DMS153 (cell line): ENCODE measurements at regions not wholly inside any gene's neighbourhood (a gene's known extent, or its start where the extent isn't known, plus 50 kb on each side); places are given as distances from the start of the nearest gene placed in this dataset.
"Not testable (repeated sequence)": the region's sequence is repeated elsewhere in the genome, so short reads cannot be mapped to it uniquely, and the experiment has no call there.

Experiments
- DNase-seq: peaks from one replicate; lab custom pipeline; 2025; lab: John Stamatoyannopoulos, UW

DNA sequence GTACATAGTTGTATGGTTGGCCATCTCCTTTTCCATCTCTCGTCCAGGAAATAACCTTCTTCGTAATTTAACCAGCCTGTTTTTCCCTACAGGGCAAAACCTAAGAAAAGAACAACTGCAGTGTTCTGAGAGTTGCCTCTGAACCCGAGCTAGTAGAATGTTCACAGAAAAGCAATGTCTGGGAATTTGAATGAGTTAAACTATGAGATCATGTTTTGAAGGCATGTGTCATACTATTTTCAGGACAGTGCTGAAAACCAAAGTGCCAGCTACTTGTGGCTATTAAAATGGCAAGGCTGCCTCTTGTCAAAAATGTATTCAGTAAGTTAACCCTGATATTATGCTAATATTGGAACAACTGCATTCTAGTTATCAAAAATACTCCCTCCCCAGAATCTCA lies 482.9 kb upstream of the SPRED2 start:
- no peak for DNase-seq

DNA sequence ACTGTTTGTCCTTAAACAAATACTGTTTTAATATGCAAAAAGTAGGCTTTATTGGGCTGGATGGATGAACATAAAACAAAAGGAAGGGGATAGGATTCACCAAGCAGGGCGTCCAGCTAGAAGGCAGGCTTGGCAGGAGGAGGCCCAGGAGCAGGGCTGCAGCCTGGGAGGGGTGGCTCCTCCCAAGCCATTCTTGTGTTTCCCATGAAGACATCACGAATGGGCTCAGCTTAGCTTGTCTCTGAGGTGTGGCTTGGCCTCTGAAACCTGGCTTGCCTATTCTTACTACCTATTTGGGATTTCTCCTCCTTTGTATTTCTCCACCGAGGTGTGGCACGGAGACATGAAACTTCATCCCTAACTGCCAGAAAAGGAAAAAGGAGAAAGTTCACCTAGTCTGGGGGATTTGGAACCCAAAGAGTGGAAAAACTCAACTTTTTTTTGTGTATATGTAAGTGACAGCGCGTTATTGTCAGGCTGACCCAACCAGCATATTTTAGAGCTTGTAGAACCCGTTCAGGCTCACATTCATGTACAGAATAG lies 481.9 kb upstream of the SPRED2 start:
- no peak for DNase-seq

DNA sequence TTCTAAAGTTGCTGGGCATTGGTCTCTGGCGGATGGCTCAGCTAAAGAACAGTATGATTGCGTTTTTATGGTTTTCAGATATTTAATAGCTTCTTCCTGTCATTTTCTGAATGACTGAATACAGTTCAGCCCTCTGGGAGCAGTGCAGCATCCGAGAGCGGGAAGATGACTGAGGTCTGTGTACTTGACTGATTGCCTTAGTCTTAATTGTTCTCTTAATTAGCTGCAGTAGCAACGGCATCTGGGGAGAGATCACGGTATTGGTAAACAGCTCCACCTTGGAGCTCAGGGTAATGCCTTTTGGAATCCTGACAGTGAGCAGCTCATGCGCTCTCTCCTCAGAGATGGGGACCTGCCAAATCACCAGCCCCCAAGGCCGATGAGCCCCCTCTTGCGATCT lies 481.4 kb upstream of the SPRED2 start:
- DNase-seq = no peak

DNA sequence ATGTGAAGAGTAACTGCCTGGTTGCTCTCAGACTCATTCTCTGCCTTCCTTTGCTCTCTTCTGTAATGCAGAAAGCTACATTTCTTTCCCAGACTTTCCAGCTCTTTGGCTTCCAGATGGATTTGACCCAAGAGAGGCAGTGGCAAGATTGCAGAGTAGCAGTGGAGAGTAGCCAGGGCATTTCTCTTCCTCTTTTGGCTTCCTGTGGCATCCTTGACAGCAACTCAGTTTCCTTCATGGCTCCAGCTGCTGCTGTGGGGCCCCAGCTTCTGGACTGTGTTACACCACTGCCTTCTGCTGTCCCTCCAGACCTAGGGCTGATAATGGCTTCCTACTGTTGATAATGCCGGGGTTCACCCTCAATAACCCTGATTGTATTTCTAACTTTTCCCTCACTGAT lies 469.4 kb upstream of the SPRED2 start:
- DNase-seq = no peak

DNA sequence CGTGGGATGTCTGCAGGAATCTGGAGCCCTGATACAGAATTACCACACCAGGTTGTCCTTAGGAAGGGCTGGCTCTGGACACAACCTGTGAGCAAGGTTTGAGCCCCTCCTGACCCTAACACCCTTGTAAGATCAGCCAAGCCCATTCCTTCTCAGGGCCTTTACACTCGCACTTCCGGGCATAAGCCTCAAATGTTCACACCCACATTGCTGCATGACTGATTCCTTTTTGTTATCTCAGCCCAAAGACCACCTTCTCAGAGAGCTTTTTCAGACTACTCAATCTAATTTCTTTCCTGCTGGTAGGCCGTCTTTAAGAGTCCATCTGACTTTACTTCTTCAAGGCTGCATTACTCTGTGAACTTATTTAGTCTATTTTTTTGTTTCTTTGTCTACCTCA lies 464.0 kb upstream of the SPRED2 start:
- no peak for DNase-seq

DNA sequence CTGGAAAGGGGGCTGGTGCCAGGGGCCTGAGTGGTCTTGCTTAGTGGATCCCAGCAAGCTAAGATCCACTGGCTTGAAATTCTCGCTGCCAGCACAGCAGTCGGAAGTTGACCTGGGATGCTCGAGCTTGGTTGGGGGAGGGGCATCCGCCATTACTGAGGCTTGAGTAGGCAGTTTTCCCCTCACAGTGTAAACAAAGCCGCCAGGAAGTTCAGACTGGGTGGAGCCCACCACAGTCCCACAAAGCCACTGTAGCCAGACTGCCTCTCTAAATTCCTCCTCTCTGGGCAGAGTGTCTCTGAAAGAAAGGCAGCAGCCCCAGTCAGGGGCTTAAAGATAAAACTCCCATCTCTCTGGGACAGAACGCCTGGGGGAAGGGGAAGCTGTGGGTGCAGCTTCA lies 457.7 kb upstream of the SPRED2 start:
- not testable (repeated sequence) for DNase-seq

DNA sequence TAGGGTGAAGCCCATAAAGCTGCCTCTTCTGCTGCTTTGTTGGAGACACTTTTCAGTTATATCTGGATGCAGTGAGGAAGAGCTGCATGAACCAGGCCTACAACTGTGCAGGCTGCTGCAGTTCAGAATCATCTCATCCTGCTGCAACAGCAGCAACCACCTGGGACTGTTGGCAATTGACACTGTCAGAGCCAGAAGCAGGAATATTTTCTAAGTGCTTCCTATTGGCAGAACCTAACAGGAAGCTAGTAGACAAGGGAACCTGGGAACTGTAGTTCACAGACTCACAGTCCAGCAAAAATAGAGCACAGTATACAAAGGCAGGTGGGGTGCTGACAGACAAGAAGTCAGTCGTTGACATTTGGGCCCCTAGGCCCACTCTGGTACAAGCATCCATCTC lies 452.9 kb upstream of the SPRED2 start:
- DNase-seq = peak; percentile 70

DNA sequence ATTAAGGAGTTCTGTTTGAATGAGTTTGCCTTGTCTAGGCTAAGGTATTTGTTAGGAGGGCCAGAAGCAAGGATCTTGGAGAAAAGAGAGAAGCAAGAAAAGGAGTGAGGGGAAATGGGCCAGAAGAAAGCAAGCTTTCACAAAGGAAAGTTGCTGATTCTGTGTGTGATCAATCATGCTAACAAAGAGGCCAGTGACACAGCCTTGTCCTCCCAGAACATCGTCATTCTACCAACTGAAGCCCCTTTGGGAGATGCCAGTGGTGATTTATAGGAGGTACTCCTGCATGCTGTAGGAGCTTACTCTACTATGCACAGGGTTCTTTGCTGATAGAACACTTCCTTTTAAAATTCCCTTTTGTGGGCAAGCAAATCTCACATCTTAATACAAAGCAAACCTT lies 449.2 kb upstream of the SPRED2 start:
- DNase-seq = no peak

DNA sequence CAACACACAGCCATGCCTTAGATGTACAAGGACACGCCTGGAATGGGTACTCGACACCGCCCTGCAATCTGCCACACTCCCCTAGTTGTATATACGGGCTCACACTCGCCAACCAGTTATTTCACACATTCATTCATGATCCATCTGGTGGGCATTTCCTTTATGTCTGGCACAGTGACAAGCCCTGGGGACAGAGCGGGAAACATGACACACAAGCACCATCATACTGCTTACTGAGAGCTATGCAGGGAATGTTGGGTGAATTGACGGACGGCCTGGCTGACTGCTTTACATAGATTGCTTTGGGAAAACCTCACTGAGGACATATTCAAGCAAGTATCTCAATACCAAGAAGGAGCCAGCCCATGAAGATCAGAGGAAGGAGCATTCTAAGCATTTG lies 448.0 kb upstream of the SPRED2 start:
- DNase-seq = no peak

DNA sequence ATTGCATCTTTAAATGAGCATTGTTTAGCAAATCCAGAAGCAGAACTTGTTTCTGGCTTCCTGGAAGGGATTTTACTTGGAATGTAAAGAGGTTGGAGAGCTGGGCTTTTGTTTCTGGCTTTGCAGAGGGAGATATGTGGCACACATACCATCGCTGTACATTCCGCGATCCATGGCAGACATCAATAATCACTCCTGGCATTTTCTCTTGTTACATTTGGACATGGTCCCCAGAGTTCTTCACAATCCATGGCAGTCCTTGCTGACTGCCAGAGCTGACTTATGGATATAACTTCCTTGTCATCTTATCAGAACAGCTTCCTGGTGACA lies 445.6 kb upstream of the SPRED2 start:
- no peak for DNase-seq

DNA sequence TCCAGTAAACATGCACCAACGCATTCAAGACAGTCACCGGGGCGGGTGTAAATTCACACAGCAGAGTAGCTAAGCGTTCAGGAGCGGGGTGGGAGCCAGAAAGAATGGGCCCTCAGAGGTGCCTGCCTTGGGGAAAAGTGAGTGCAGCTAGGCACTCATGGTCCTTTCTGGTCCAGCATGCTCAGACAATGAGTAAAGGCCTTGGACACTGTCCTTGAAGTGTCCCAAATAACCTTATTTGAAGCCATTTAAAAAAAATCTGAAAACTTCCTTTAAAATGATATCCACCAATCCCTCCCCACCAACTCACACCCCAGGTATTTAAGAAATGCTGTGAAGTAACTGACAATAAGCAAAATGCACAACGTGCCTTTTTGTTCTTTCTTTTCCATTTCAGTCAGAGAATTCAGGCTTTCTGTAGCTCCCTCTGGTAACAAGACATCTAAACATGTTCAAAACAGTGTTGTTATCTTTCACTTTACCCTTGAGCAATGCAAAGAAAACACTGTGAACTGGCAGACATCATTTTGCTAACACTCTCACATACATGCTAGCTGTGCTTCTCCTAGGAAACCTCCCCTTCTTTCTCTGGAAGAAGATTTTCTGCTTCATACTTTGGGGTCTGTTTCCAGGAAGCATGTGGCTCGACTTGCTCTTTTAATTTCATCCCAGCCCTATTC lies 445.1 kb upstream of the SPRED2 start:
- DNase-seq = no peak

DNA sequence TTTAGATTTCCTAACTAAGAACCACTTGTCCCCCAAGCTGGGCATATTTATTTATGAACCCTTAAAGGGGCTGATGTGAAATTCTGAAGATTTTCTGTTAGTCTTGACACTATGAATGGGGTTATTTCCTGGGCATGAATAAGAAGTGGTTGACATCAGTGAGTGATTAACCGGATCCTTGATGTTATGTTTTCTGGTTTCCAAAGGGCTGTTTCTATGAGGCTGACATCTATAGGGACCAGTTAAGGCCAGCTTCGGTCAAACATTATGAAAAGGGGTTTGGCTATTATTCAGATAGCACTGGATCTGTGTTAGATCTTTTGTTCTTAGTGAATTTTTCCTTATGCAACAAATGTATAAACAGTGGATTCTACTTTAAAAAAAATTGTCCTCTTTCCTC lies 443.7 kb upstream of the SPRED2 start:
- no peak for DNase-seq

DNA sequence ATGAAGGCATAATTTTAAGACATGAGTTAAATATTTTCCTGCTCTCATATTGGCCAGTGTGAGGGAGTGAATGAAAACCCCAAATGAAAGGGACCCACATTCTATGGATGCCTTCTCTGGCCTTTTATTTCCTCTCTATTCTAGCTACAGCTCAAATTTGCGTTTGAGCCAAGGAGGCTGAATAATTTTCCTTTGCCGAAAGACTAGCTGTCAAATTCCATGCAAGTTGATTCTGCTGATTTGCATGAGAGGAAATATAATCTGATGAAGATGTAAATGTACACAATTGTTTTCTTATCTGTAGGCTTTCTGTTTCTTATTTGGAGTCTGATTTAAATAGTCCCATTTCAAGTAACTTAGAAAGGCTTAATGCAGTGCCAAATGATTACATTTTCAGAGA lies 438.4 kb upstream of the SPRED2 start:
- DNase-seq = no peak

DNA sequence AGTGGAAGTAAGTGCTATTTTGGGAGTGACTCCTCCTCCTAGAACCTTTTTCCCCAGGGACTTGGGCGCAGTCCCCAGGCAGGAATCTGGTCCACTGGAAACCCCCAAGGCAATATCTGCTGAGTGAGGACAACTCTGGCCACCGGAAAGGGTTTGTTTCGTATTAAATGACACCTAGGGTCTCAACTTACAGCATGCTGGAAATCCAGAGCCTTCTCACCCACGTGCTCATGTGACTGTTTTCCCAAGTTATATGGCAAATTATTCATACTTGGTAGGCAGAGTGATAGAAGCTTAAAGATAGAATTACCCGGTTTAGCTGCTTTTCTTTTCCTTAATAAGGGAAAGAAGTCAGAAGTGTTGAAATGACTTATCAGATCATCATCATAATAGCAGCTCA lies 436.9 kb upstream of the SPRED2 start:
- no peak for DNase-seq

DNA sequence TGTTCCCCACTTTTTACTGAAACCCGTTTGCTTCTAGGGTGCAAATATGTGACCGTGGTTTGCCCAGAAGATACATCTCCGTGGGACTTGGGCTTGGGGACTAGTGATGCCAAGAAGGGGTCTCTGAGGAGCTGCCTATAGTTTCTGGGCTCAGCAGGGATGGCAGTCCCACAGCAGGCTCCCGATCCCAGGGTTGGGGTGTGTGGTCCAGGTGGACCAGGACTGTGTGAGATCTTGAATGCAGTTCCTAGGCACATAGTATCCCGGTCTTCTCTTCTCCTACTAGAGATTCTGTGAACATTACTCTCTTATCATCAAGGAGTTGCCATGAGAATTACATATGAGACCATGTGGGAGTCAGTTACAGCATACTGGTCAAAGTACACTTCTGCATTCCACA lies 435.8 kb upstream of the SPRED2 start:
- DNase-seq = no peak

DNA sequence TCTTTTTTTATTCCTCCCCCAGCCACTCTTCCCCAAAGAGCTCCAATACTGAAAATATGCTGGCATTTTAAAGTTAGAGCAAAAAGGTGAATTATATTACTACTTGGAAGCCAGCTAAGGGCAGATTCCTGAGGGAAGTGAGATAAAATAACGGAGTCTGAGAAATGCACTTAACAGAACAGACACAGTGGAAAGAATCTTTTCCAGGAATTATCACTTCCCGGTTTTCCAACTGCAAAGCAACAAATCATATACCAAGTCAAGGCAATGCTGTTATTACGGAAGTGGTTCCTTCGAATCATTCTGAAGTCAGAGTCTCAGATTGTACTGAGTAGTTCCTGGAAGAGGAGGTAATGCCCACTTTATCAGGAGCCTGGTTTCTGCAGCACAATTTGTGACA lies 435.0 kb upstream of the SPRED2 start:
- DNase-seq = no peak

DNA sequence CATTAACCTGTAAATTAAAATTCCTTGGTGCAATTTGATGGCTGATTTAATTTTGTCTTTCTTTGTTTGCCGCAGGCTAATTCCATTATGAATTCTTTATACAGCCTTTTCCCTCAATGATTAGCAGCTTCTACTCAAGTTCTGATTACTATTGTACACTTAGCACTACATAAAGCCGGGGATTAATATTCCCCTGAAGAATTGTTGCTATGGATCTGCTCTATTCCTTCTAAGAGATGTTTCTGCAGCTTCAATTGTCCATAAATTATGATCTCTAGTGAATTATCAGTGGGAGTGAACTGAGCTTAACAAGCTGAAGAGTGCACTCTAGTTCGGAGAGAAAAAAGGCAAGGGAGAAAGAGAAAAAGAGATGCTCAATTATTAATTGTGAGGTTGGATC lies 433.7 kb upstream of the SPRED2 start:
- DNase-seq = no peak

DNA sequence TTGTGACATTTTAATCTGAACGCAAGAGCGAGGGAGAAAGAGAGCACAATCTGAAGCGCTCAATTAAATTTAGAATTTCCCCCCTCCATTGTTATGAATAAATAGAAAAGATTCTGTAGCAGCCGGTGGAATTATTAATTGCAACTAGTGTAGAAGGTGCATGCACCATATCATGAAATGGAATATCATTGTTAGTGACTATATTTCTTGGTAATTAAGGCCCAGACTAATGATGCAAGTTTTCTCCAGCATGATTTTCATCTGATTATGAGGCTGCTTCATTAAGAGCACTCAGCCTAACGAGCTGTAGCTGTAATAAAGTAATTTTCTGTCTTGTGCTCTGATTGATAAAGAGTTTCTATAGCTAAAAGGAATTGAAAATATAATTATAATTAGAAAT lies 432.2 kb upstream of the SPRED2 start:
- DNase-seq = no peak

DNA sequence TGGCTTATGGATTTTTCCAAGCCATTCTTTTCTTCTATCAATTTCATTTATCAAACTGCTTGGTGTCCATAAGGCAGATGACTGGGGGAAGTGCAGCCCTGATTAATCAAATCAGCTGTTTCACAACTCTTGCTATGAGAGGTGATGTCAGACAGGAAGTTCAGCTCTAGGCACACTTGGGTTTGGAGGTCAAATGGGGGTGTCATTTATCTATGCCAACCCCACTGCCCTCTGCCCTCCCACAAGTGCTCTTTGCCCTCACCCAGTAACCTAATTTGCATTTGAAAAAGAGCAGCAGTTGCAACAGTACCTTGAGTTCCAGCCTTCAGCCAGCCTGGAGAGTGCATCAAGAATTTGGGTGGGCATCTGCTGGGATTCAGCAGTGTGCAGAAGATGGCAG lies 431.3 kb upstream of the SPRED2 start:
- no peak for DNase-seq

DNA sequence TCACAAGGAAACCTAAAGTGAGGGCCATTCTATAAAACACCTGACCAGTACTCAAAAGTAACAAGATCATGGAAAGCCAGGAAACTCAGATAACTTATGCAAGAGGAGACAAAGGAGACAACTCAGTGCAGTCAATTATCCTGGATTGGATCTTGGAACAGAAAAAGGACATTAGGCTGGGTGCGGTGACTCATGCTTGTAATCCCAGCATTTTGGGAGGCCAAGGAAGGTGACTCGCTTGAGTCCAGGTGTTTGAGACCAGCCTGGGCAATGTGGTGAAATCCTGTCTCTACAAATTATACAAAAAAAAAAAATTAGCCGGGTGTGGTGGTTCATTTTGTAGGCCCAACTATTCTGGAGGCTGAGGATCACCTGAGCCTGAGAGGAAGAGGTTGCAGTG lies 424.5 kb upstream of the SPRED2 start:
- DNase-seq = no peak

DNA sequence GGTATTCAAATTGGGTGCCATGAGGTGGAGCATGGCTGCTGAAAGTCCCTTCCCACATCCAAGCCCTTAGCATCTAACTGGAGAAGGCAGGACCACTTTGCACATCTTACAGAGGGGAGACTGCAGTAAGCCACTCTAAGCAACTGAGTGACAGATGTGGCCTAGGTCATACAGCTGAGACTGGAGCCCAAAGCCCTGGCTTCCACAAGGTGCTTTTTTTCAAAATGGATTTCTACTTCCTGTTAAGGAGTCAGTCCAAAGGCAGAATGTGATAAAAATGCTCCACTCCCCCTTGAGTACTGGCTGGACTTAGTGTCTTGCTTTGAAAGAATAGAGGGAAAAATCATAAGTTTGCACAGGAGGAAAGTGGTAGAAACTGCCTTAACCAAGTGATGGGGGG lies 424.0 kb upstream of the SPRED2 start:
- no peak for DNase-seq

DNA sequence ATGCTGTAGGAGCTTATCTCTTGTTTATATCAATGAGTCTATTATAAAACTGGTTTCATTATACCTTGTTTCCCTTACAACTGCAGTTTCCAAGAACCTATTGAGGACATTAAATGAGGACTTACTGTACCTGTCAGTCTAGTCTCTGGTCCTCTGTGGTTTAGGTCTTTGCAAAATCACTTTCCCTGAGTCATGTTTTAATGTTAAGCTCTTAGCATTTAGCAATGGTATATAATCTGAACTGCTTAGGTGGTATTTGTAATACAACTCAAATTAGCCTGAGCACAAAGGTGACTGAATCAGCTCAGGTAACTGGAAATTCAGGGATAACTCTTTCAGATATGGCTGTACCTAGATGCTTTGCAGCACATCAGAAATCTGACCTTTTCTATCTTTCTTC lies 418.3 kb upstream of the SPRED2 start:
- no peak for DNase-seq

DNA sequence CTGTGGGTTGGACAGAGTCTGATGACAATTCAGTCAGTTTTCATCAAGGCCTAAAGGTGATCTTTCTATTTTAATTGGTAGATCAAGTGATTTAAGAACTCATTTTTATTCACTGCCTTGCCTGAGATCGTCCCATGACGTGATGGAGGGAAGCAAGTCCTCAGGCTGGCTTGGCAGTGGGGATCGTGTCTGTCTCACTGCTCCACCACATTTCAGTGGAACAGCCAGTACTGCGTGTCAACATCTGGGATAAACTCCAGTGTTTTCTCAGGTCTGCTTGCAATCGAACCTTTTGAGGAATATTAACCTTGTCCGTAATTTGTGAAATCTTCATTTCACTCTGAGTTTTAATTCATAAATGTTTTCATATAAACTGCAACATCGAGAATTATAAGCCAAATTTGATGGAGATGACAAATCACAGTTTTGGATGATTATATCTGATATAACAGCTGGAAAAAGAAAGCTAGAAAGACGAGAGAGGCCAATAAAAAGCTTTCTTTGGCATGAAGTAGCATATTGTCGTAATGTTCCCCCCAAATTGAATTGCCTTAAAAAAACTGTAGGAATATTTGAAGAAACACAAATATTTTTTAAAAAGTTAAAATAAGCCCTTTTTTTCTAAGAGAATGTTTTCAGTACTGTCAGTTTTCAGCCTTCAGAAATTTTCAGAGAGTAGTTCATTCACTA lies 414.7 kb upstream of the SPRED2 start:
- DNase-seq = no peak
